PC-3 (cell line): ENCODE measurements at regions not wholly inside any gene's neighbourhood (a gene's known extent, or its start where the extent isn't known, plus 50 kb on each side); places are given as distances from the start of the nearest gene placed in this dataset.

Experiments
- ATAC-seq: fragments of 200-7000 bp; cut with Tn5 transposase; 2 replicates; pipeline ENCODE4 v1.9.1; 2020; ENCODE audit warnings: mild to moderate bottlenecking, moderate library complexity
- BruUV-seq: library from RNA; stranded (reverse); fragments of 400-500 nt; replicated peaks from 2 replicates; lab custom pipeline; 2021; lab: Mats Ljungman, UMichigan
- CTCF ChIA-PET: fragments of 300-600 bp; sonication (Branson Sonifier 250); formaldehyde crosslinking; loops from one replicate; lab custom pipeline; 2022; ENCODE audit warnings: antibody characterized with exemption; lab: Charles Lee
- POLR2A ChIA-PET: fragments of 300-600 bp; sonication (Branson Sonifier 250); formaldehyde crosslinking; loops from one replicate; lab custom pipeline; 2022; ENCODE audit warnings: antibody characterized with exemption; ENCODE audit not compliant: unreplicated experiment; lab: Charles Lee
- DNase-seq: peaks from one replicate; pipeline ENCODE4 v3.0.0-alpha.2; 2015
- H2AFZ ChIP-seq: fragments of 300-600 bp; sonication (generic); 2 replicates; pipeline ENCODE4 v1.6.0; 2016; ENCODE audit warnings: antibody characterized with exemption, low read length
- H3F3A ChIP-seq: fragments of 300-600 bp; sonication (generic); one replicate; pipeline ENCODE4 v1.6.0; 2017; ENCODE audit warnings: antibody characterized with exemption, low read length, control low read depth, mild to moderate bottlenecking; ENCODE audit not compliant: unreplicated experiment
- H3K27ac ChIP-seq: fragments of 300-600 bp; sonication (generic); 2 replicates; pipeline ENCODE4 v1.5.1; 2016; ENCODE audit warnings: mild to moderate bottlenecking, low read length
- H3K27me3 ChIP-seq: fragments of 300-600 bp; sonication (generic); 2 replicates; pipeline ENCODE4 v1.6.1; 2016; ENCODE audit warnings: low read length, mixed read lengths
- H3K36me3 ChIP-seq: fragments of 300-600 bp; sonication (generic); 2 replicates; pipeline ENCODE4 v1.6.1; 2016; ENCODE audit warnings: low read depth, mixed run types, low read length, mixed read lengths
- H3K4me1 ChIP-seq: fragments of 300-600 bp; sonication (generic); 2 replicates; pipeline ENCODE4 v1.5.1; 2016; ENCODE audit warnings: low read length; ENCODE audit not compliant: insufficient read depth
- H3K4me2 ChIP-seq: fragments of 300-600 bp; sonication (generic); 2 replicates; pipeline ENCODE4 v1.6.0; 2016; ENCODE audit warnings: low read length
- H3K4me3 ChIP-seq: fragments of 300-600 bp; sonication (generic); 2 replicates; pipeline ENCODE4 v1.5.1; 2016; ENCODE audit warnings: mild to moderate bottlenecking, low read length, mixed read lengths
- H3K79me2 ChIP-seq: fragments of 300-600 bp; sonication (generic); 2 replicates; pipeline ENCODE4 v1.6.1; 2017; ENCODE audit warnings: low read length, mixed read lengths
- H3K9ac ChIP-seq: fragments of 300-600 bp; sonication (generic); 2 replicates; pipeline ENCODE4 v1.6.0; 2016; ENCODE audit warnings: mild to moderate bottlenecking, low read length
- H3K9me2 ChIP-seq: fragments of 300-600 bp; sonication (generic); replicated peaks from 2 replicates; pipeline ENCODE4 v1.6.1; 2016; ENCODE audit warnings: mixed run types, low read length, mixed read lengths
- H3K9me3 ChIP-seq: fragments of 300-600 bp; sonication (generic); 2 replicates; pipeline ENCODE4 v1.6.1; 2016; ENCODE audit warnings: low read length, mixed read lengths
- H4K20me1 ChIP-seq: fragments of 300-600 bp; sonication (generic); 2 replicates; pipeline ENCODE4 v1.6.1; 2016; ENCODE audit warnings: low read length, mixed read lengths
- CTCF ChIP-seq: fragments of 300-600 bp; sonication (generic); conservative IDR thresholded peaks from 2 replicates; pipeline ENCODE4 v1.5.1; 2017; ENCODE audit warnings: antibody characterized with exemption, low read depth, mild to moderate bottlenecking, low read length
- EZH2 ChIP-seq: fragments of 300-600 bp; sonication (generic); IDR thresholded peaks from one replicate; pipeline ENCODE4 v1.6.1; 2017; ENCODE audit warnings: antibody characterized with exemption, mild to moderate bottlenecking, low read length; ENCODE audit not compliant: unreplicated experiment
- EZH2phosphoT487 ChIP-seq: fragments of 300-600 bp; sonication (generic); IDR thresholded peaks from 2 replicates; pipeline ENCODE4 v1.6.1; 2018; ENCODE audit warnings: mild to moderate bottlenecking, antibody characterized with exemption, low read length, borderline replicate concordance
- intact Hi-C: fragments of 100-400 bp; cut with micrococcal nuclease; formaldehyde crosslinking; loops from 2 replicates; pipeline ENCODE4 v1.9.0; 2023

DNA sequence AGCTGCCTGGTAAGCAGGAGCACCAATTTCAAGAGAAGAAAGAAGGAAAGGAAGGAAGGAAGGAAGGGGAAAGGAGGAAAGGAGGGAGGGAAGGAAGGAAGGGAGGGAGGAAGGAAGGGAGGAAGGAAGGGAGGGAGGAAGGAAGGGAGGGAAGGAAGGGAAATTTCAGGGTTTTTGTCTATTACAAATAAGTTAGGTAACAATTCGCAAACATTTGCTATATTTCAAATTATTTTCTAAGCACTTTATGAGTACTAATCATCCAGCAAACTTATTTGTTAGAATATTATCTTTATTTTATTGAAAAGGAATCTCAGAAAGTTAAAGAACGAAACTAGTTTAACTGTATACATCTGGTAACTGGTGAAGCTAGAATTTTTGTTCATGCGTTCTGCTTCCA, 921.7 kb downstream of the TBL1XR1 start:
- Histone ChIP-seq H3F3A (no peaks in the 10 kb centered on the region), H3K36me3 (no peaks in the 10 kb centered on the region), H3K27ac (no peak overlapping the region), H3K4me1 (peaks cover 10% of the 10 kb centered on the region; the same call in 1 of the 2 replicates), H3K9me3 (no peaks in the 10 kb centered on the region), H3K79me2 (no peaks in the 10 kb centered on the region), H3K9ac (no peak overlapping the region), H3K4me3 (no peak overlapping the region), H2AFZ (0 out of 2 replicates have a peak overlapping the region, but pooled peaks have one; percentile 30), H3K27me3 (no peaks in the 10 kb centered on the region), H3K4me2 (no peak overlapping the region), H4K20me1 (no peaks in the 10 kb centered on the region), H3K9me2 (no peaks in the 10 kb centered on the region)
- intact Hi-C loops = no loop called here
- POLR2A ChIA-PET = no interaction called here
- ATAC-seq (no peak), DNase-seq (no peak)
- BruUV-seq = no TSS peak
- TF ChIP-seq EZH2phosphoT487 (no peak), CTCF (no peak), EZH2 (no peak)
- CTCF ChIA-PET = no interaction called here

- Histone ChIP-seq H4K20me1 (no peaks in the 10 kb centered on the region), H3K4me1 (peaks cover 10% of the 10 kb centered on the region; the same call in 1 of the 2 replicates), H3K36me3 (no peaks in the 10 kb centered on the region), H3K9me2 (no peaks in the 10 kb centered on the region), H3K4me3 (no peak overlapping the region), H3K9me3 (no peaks in the 10 kb centered on the region), H3K79me2 (no peaks in the 10 kb centered on the region), H3K4me2 (no peak overlapping the region), H3F3A (no peaks in the 10 kb centered on the region), H3K27me3 (no peaks in the 10 kb centered on the region), H3K27ac (no peak overlapping the region), H3K9ac (no peak overlapping the region), H2AFZ (0 out of 2 replicates have a peak overlapping the region, but pooled peaks have one; percentile 30)
- CTCF ChIA-PET = no interaction called here
- DNase-seq (no peak), ATAC-seq (no peak)
- no TSS peak for BruUV-seq
- TF ChIP-seq CTCF (no peak), EZH2 (no peak), EZH2phosphoT487 (no peak)
- POLR2A ChIA-PET = no interaction called here
- intact Hi-C loops = no loop called here
Measured at GRCh38 chr3:176275113-176275512, 922.2 kb downstream of the TBL1XR1 start.

GRCh38 chr3:176274161-176274560, 923.1 kb downstream of the TBL1XR1 start:
- peaks cover 10% of the 10 kb centered on the region; the same call in 1 of the 2 replicates for H3K4me1 ChIP-seq
- H3K27me3 ChIP-seq = no peaks in the 10 kb centered on the region
- no peaks in the 10 kb centered on the region for H3K36me3 ChIP-seq
- ChIA-PET POLR2A (no interaction called here), CTCF (no interaction called here)
- H3K9me3 ChIP-seq = no peaks in the 10 kb centered on the region
- peak overlapping the region; percentile 13; the same call in 1 of the 2 replicates for H3K4me2 ChIP-seq
- BruUV-seq = no TSS peak
- no peak overlapping the region for H3K4me3 ChIP-seq
- H3K9me2 ChIP-seq = no peaks in the 10 kb centered on the region
- intact Hi-C loops = loop anchor here (1.0 kb wide), 1 partner anchor 107 kb away; no protein-coding TSS in a partner anchor
- H3K9ac ChIP-seq = no peak overlapping the region
- no peaks in the 10 kb centered on the region for H4K20me1 ChIP-seq
- H3K27ac ChIP-seq = peak overlapping the region; percentile 16; the same call in 1 of the 2 replicates
- no peaks in the 10 kb centered on the region for H3K79me2 ChIP-seq
- TF ChIP-seq EZH2 (no peak), CTCF (no peak), EZH2phosphoT487 (no peak)
- DNase-seq (peak; percentile 55), ATAC-seq (peak; percentile 77)
- 0 out of 2 replicates have a peak overlapping the region, but pooled peaks have one; percentile 2 for H2AFZ ChIP-seq
- no peaks in the 10 kb centered on the region for H3F3A ChIP-seq
